Activated CD8-positive, alpha-beta memory T cell treated with anti-CD3 and anti-CD28 coated beads, Interleukin-2, amount 50 U/mL, for 48 hours (primary cell): ENCODE measurements at regions not wholly inside any gene's neighbourhood (a gene's known extent, or its start where the extent isn't known, plus 50 kb on each side); places are given as distances from the start of the nearest gene placed in this dataset.
"Not testable (repeated sequence)": the region's sequence is repeated elsewhere in the genome, so short reads cannot be mapped to it uniquely, and the experiment has no call there.

Source experiments
- DNase-seq: peaks from one replicate; pipeline ENCODE4 v3.0.0-alpha.2; 2020

DNA sequence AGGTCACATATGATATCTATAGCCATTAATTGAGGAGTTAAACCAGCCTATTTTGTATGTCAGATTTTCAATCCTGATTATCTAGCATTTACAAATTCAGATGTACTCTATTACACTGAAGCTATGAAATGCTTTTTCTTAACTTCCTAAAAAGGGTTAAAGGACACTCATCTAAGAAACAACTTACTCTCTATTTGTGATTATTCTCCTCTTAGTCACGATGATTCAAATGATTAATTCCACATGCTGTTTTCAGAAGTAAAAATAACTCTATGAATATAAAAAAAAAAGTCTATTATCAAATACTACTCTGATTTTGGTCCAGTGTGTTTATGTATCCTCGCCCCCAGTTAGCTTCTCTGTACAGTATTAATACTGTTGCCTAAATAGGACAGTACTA is 1199.9 kb downstream of the GATA3 start:
- DNase-seq = no peak

DNA sequence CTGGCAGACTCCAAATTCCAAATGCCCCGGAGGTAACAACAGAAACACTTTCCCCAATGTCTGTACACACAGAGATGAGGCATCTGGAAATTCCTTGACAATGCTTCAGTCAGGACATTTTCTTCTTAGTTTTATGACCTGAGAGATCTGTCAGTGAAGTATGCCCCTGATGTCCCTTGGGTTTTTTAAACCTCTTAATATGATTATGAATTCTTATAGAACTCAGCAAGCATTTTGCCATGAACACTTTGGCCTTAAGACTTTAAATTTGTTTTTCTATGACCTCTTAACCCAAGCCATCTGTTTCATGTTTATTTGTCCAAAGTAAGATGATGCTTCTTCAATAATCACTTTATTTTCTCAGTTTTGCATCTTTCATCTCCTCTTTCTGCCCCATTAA is 1206.2 kb downstream of the GATA3 start:
- no peak for DNase-seq

DNA sequence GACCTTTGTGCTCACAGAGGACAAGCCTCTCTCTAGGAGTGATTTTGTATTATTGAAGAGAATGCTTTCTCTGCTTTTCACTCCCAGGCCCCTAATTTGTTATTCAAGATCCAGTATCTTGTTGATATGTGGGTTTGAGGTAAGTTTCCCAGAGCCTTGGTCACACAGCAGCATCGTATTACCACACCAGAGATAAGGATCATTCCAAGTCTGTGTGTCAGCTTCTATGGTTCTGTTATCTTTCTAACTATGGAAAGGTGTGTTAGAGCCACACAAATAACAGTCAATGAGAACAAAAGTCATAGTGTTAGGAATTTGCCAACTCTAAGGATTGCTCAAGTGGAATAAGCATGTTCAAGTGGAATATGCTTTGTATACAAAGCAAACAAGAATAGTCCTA is 1208.3 kb downstream of the GATA3 start:
- DNase-seq = no peak

DNA sequence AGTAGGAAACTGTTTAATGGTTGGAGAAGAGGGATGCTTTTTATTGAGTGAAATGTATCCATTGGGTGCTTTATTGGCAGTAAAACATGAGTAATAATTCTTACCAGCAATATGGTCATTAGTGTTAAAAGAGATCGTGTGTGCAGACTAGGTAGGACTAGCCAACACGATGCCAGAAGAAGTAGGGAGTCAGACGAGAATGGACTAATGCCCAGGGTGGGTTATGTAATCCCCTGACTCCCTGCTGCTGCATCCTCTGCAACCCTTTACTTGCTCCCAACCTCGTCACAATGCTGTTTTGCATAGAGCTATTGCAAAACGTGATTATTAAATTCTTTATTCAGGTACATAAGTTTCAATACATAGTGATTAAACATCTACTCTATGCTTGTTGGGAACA is 1213.7 kb downstream of the GATA3 start:
- DNase-seq = no peak

DNA sequence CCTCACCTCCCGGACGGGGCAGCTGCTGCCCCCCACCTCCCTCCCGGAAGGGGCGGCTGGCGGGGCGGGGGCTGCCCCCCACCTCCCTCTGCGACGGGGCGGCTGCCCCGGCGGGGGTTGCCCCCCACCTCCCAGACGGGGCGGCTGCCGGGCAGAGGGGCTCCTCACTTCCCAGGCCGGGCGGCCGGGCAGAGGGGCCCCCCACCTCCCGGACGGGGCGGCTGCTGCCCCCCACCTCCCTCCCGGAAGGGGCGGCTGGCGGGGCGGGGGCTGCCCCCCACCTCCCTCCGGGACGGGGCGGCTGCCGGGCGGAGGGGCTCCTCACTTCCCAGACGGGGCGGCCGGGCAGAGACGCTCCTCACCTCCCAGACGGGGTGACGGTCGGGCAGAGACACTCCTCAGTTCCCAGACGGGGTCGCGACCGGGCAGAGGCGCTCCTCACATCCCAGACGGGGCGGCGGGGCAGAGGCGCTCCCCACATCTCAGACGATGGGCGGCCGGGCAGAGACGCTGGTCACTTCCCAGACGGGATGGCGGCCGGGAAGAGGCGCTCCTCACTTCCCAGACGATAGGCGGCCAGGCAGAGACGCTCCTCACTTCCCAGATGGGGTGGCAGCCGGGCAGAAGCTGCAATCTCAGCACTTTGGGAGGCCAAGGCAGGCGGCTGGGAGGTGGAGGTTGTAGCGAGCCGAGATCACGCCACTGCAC is 1218.8 kb downstream of the GATA3 start:
- not testable (repeated sequence) for DNase-seq

DNA sequence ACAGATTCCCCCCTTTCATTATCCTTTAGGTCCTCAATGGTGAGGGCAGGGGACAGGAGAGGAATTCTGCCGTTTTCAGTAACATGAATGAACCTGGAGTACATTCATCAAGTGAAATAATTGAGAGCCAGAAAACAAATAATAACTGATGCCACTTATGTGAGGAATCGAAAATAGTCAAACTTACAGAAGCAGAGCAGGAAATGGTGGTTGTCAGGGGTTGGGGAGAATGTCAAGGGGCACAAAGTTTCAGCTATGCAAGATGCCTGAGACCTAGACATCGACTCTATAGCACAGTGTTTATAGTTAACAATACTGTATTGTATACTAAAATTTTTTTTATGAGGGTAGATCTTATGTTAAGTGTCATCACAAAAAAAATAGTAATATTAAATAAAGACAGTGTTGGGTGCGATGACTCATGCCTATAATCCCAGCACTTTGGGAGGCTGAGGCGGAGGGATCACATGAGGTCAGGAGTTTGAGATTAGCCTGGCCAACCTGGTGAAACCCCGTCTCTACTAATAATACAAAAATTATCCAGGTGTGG is 1219.8 kb downstream of the GATA3 start:
- no peak for DNase-seq

DNA sequence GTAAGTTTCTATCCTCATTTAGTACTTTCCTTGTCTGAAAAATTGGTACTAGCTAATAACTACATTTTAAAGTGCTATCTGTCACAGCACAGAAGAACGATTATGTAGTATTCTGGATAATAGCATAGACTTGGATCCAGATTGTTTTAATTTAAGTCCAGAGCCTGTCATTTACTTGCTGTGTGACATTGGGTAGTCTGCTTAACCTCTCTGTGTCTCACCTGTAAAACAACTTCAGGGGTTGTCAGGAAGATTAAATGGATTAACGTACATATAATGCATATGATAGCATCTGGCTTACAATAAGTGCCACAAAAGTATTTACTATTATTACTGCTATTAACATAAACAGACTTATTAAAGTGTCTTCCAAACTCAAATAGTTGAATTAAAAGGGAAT is 1221.4 kb downstream of the GATA3 start:
- DNase-seq = no peak

DNA sequence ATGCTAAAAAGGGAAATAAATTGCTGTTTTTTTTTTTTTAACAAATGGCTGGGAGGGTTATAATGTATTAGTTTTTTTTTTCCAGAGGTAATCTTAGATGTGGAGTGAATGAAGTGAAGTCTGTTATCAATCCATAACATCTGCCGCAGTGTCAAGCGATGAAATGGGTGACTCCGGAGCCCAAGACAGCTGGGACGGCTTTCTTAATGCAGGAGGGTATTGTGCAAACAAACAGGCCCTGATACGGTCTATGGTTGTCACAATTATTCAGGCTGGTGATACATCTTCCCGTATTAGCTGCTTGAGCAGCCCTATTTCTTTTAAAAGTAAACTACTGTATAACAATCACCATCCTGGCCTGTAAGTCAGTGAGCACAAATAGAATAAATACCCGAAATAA is 1231.2 kb downstream of the GATA3 start:
- no peak for DNase-seq

DNA sequence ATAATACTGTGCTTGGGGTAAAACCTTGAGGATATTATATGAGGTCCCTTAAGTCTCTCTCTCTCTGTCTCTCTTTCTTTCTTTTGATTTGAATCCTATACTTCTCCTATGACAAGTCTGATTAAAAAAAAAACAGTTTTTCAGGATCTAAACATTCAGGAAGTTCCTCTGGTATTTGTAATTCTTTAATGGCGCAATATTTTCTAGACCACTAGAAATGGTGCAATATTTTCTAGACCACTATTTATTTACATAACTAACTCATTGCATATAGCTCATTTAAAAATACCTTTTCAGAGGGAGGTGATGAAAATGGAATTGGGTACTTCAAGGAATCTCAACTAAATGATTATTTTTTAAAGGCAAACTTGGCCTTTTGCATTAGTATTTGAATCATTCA is 1235.3 kb downstream of the GATA3 start:
- DNase-seq = no peak

DNA sequence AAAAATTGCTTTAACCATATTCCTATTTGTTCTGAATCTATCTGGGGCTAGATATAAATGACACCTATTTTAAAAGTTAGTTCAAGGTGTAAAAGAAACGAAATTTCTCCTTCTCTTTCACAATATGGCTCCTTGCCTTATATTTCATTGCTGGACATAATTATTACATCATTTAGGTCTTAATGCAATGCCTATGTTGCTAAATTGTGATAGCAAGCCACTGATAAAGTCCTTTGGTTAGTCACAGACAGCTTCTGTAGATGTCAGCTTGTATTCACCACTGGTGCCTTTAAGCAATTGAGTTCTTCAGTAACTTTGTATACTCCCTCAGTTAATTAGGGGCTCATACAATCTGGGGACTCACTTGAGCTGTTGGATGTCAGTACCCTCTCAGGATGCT is 1236.6 kb downstream of the GATA3 start:
- DNase-seq = no peak

DNA sequence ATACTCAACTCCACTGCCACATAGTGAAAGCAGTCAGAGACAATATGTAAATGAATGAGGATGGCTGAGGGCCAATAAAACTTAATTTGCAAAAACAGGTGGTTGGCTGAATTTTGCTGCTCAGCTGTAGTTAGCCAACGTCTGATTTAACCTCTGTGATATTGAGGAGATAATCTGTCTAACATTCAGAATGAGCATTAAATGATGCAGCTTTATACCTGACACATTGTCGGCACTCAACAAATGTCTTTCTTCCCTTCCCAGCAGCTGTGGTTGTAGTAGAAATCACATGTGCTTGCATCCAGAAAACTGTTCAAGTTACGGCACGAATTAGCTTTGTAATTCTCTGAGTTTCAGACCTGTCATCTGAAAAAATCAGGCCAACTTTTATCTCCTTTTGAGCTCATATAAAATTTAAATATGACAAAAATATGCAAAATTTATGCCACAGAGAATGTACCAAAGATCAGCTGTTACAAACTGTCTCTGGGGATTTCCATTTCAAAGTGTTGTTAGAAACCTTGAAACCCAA is 1239.7 kb downstream of the GATA3 start:
- DNase-seq = no peak

DNA sequence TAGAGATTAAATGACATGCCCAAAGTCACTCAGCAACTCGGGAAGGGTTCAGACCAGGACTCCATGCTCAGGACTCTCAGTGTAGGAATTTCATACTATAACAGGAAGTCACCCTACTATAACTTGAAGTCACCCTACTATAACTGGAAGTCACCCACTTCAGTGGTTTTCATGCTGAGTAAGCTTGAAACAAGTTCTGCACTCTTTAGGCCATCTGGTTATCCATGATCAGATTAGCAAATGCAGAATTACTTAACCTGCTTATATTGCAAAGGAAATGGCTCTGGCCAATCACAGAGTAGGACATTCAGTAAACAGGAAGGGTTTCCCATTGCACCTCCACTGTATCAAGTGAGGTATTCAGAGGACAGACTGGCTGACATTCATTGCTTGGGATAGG is 1240.4 kb downstream of the GATA3 start:
- no peak for DNase-seq

DNA sequence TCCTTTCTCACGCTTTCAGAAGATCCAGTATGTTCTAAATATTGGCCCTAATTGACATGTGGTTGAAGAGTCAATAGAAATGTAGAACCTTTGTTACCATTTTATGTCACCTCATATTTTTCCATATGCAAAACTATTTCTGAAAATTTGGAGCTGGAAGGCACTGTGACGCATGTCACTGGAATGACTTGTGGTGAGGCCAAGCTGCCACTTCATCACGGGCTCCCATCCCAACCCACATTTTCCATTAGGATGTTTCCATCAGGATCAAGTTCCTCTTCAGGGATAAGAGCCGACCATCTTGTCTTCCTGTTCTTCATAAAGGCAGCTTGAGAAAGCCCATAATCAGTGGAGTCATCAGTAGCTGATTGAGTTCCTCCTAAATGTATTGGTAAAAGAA is 1241.7 kb downstream of the GATA3 start:
- no peak for DNase-seq

DNA sequence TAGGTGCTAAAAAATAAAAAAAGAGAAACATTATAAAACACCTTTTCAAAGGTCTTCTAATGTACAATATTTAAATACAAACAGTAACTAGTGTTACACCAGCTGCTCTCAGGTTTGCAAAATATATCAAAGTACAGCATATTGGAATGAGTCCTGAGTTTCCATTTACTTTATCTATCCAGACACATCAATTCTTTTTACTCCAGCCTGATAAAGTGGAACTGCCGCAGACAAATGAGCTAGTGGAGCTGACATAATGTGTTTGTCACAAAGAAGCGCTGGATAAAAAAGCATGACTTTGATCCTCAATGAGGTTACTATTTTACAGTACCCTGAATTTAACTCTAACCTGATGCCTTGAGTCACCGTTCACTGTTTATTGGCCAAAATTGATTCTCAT is 1243.1 kb downstream of the GATA3 start:
- no peak for DNase-seq

DNA sequence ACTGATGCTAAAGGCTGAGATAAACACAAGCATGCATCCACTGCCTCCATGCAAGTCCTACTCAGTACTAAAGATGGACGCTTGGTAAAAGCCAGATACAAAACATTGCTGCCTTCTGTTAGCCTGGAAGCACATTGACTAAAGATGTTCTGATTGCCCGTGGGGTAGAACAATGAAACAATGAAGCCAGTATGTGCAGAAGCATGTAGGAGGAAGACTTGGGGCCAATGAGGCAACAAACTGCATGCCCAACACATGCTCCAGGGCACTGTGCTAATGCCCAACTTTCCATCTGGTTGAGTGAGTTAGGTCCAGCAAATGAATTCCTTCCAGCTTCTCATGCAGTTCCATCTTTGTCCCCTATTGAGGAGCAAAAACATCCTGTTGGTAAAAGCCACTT is 1245.5 kb downstream of the GATA3 start:
- no peak for DNase-seq

DNA sequence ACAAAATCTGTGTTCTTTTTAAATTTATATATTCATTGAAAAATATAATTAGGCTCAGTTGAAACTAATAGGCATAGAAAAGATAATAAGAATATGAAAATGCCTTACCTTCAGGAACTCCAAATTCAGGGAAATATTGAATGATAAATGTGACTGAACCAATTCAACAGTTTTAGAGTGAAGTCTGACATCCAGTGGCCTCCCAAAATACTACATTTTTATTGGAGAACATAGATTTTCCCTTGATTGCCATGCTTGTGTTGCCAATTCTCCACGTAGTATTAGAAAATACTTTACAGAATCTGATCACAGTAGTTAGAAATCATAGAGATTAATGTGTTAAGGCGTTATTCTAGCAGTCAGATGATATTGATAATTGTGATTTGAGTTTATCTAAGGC is 1246.7 kb downstream of the GATA3 start:
- DNase-seq = no peak

DNA sequence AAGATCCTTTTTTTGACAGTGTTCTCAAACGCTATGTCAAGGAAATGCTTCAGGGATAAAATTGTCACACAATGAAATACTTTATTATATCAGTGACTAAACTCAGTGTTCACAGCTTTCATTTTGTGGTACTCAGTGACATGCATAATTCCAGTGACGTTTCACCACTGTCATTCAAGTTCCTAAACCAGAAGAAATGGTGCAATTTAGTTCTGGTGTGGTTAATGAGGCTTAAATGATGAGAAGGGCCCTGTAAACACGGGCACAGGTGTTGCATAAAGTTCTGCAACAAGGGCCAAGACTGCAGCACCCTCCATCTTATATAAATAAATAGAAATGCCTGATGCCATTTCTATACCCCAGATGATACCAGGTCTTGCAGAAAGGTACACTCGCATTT is 1247.1 kb downstream of the GATA3 start:
- no peak for DNase-seq

DNA sequence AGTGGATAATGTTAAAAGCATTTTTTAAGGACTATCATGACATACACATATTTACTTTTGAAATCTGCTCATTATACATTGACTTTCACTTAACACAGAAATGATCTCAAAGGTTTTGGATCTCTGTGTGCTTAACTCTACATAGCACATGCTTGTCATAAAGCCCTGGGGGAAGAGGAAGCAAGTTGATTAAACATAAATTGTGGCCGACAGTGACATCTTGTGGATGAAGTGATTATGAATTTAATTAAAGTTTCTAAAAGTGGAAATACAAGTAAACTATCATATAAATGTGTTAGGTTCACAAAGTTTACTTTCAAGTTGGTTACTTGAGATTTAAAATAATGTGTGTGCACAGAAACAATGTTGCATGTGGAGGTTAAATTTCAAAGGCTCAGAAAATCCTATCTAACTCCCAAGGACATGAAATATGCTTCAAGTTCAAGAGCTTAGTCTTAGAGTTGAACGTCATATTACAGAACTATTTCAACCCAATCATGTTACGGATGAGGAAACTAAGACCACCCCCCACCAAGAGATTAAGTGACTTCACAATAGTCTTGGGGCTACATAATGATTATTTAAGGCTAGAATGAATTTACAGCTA is 1247.8 kb downstream of the GATA3 start:
- no peak for DNase-seq

DNA sequence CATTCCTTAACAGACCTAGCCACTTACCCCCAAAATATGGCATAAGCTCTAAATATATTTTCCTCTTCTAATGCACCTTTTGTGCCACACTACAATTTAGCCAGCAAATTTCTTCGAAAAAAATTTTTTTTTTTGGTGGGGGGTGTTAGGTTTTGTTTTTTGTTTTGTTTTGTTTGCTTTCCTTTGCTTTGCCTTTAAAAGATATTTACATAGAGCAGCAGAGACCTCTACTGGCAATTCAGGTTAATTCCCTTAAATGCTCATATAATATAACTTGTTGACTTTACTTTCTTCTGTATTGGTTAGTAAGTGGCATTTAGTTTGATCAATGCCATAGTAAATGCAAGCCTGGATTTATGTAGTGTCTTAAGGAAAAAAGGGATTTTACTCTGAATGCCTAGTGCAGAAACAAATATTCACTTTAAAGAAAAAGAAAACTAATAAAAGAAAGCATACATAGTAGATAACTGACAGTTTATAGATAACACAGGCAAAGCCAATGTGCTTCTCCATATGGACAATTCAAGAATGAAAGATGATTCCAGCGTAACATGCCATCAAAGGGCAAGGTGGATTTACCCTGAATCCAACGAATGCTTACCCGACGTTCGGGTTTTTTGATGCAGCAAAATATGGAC is 1250.6 kb downstream of the GATA3 start:
- DNase-seq = no peak

DNA sequence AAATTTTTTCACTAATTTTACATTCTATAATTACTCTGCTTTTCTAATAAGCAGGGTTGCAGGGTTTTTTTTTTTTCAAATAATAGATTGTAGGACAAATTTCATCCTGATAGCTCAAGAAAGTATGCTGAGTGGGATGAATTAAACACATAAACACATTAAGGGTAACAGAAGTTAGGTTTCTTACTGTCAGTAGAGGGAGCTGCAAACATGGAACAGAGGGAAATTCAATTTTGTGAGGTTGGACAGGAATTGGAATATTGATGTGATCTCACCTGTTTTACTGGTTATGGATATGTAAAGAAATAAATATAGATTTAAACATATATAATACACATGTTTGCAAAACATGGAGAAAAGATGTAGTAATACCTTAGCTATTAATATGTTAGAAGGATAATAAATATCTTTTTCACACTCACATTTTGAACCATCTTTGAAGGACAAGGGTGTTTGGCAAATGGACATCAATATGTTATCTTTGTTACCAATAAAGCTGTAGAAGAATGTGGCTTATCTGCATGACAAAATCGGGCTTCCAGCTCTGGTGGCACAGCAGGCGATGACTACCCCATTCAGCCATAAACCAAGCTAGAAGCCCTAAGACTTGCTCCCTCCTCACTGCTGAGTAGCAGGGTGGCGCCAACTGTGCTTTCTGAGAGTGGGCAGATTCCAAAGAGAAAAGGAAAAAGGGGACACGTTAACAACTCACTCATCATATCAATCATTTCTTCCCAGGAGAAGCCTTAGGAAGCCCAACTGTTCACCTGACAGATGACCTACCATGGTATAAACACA is 1257.4 kb downstream of the GATA3 start:
- DNase-seq = no peak

DNA sequence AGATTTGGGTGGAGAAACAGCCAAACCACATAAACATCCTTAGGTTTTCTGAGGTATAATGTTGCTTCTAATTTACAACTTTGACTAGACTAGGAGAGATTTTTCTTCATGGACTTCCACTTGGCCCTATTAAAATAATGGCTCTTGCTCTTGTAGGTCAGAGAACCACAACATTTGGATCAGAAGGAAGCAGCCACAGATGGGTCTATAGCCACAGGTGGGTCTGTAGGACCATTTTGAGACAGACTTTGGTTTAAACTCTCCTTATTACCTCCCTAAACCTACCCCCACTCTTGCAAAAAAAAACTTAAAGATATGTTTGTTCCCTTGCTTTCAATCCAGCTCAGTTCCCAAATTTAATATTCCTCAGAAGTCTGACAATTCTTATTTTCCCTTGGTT is 1260.8 kb downstream of the GATA3 start:
- DNase-seq = no peak

DNA sequence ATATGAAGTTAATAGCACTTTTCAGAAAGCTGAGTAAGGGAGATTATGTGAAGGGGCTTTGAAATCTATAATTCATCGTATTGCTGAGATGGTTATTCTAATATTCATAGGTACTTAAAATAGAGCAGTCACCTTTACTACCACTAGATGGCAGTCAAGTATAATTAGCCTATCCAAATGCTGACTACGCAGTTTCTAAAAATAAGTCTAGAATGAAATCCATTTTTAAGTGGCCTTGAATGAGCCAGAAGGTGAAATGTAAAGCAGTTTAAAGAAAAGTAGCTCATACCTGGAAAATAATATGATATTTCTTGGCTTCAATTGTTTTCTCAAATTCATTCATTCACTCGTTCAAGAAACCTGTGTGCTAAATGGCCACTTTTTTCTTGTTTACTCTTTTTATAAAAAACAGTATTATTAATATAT is 1277.1 kb downstream of the GATA3 start:
- no peak for DNase-seq

DNA sequence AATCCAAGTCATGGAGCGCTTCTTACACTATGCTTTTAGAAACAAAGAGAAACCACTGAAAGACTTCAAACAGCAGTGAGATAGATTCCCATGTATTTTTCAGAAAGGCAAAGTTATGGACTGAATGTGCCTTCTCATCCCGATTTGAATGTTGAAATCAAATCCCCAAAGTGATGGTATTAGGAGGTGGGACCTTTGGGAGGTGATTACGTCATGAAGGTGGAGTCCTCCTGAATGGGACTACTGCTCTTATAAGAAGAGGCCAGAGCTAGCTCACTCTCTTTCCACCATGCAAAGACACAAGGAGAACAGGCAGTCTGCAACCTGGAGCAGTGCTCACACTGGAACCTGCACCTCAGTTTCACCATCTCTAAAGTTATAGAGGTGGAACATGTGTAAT is 1279.8 kb downstream of the GATA3 start:
- DNase-seq = no peak
